AG10803 (cell line): ENCODE measurements at regions not wholly inside any gene's neighbourhood (a gene's known extent, or its start where the extent isn't known, plus 50 kb on each side); places are given as distances from the start of the nearest gene placed in this dataset.
"Not testable (repeated sequence)": the region's sequence is repeated elsewhere in the genome, so short reads cannot be mapped to it uniquely, and the experiment has no call there.

Source experiments
- DNase-seq: peaks from one replicate; pipeline ENCODE4 v3.0.0; 2010; ENCODE audit warnings: low read depth
- H3K4me3 ChIP-seq: 2 replicates; pipeline ENCODE4 v1.5.1; 2011; ENCODE audit warnings: mild to moderate bottlenecking, low read length, control low read depth
- CTCF ChIP-seq: conservative IDR thresholded peaks from 2 replicates; pipeline ENCODE4 v1.5.1; 2011; ENCODE audit warnings: mild to moderate bottlenecking, low read length, control low read depth, inconsistent platforms

- no peak overlapping the region for H3K4me3 ChIP-seq
- no peak for DNase-seq
- no peak for TF ChIP-seq CTCF
Observed at GRCh38 chr13:61277586-61278276, 137.9 kb downstream of the PCDH20 start.

- no peak overlapping the region for H3K4me3 ChIP-seq
- no peak for TF ChIP-seq CTCF
- no peak for DNase-seq
Observed at GRCh38 chr13:61277088-61277487, 138.6 kb downstream of the PCDH20 start.

- no peak for TF ChIP-seq CTCF
- H3K4me3 ChIP-seq = no peak overlapping the region
- no peak for DNase-seq
Observed at GRCh38 chr13:61276401-61276800, 139.2 kb downstream of the PCDH20 start.

GRCh38 chr13:61275736-61276135 is 139.9 kb downstream of the PCDH20 start:
- no peak for TF ChIP-seq CTCF
- DNase-seq = no peak
- no peak overlapping the region for H3K4me3 ChIP-seq

- no peak for TF ChIP-seq CTCF
- H3K4me3 ChIP-seq = no peak overlapping the region
- no peak for DNase-seq
Observed at GRCh38 chr13:61275251-61275650, 140.4 kb downstream of the PCDH20 start.

- H3K4me3 ChIP-seq, DNase-seq: not testable (repeated sequence)
Observed at GRCh38 chr13:61266896-61267295, 148.8 kb downstream of the PCDH20 start.

GRCh38 chr13:61261746-61262472 is 153.7 kb downstream of the PCDH20 start:
- no peak for DNase-seq
- TF ChIP-seq CTCF = no peak
- H3K4me3 ChIP-seq = no peak overlapping the region
